ENCODE measurements at regions not wholly inside any gene's neighbourhood (a gene's known extent, or its start where the extent isn't known, plus 50 kb on each side); places are given as distances from the start of the nearest gene placed in this dataset.

DNA sequence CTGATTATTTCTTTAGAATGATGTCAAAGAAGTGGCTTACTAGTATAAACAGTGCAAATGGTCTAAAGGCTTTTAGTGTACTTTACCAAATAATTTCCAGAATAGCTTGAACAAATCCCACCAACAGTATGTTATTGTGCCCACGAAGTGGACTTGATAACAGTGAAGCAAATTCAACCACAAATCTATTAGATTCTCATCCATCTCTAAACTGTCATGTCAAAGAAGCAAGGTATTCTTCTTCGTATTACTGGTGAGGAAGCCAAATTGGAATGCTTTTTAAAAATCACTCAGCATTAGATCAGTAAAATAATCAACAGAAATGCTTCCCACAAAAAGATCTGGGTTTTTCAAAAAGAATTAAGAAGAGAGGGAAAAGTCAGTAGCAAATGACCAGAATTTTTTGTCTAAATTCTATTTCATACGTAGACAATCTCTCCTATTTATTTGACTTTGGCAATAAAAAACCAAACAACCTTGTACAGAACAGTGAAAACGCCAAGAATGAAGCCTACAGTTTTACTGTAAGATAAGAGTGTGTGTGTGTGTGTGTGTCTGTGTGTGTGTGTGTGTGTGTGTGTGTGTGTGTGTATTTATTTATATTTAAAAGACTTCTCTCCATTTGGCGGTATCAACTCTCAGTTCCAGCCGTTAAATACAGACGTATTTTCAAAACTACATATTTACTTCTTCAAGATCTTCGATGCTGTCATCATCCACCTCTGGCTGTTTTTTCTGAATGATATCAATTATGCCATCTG lies 114.6 kb downstream of the CYB561 start:
- TF ChIP-seq, protein P1, sequence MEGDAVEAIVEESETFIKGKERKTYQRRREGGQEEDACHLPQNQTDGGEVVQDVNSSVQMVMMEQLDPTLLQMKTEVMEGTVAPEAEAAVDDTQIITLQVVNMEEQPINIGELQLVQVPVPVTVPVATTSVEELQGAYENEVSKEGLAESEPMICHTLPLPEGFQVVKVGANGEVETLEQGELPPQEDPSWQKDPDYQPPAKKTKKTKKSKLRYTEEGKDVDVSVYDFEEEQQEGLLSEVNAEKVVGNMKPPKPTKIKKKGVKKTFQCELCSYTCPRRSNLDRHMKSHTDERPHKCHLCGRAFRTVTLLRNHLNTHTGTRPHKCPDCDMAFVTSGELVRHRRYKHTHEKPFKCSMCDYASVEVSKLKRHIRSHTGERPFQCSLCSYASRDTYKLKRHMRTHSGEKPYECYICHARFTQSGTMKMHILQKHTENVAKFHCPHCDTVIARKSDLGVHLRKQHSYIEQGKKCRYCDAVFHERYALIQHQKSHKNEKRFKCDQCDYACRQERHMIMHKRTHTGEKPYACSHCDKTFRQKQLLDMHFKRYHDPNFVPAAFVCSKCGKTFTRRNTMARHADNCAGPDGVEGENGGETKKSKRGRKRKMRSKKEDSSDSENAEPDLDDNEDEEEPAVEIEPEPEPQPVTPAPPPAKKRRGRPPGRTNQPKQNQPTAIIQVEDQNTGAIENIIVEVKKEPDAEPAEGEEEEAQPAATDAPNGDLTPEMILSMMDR (IDR thresholded peaks at IDR 0.05; ENCODE audit: low read depth, low read length, missing control alignments): no peak
- no peak overlapping the region for H3K4me3 ChIP-seq (ENCODE audit: low read depth, low read length)
- in situ Hi-C loops (cut with HindIII; ENCODE audit: low sequenced_read_pairs): no loop called here
- no peak for DNase-seq (ENCODE audit: low read depth)

DNA sequence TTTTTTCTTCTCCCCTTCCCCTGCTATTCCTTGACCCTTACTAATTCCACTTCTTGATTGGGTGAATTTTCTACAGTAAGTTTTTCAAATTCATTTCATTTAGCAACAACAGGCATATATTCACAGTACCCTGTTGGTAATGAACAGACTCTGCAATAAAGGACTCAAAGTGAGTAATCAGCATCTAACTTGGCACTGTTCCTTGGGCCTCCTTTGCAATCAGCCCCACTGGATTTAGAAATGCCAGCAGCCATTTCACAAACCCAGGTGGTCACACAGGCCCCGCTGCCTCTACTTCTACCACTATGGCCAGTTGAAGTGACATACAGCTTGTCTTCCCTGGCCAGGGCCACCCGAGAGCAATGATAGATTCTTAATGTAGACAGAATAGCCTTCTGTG lies 113.8 kb downstream of the CYB561 start:
- in situ Hi-C loops (cut with HindIII; ENCODE audit: low sequenced_read_pairs): no loop called here
- no peak overlapping the region for H3K4me3 ChIP-seq (ENCODE audit: low read depth, low read length)
- TF ChIP-seq, protein P1 (IDR thresholded peaks at IDR 0.05; ENCODE audit: low read depth, low read length, missing control alignments): no peak
- DNase-seq (ENCODE audit: low read depth): no peak

DNA sequence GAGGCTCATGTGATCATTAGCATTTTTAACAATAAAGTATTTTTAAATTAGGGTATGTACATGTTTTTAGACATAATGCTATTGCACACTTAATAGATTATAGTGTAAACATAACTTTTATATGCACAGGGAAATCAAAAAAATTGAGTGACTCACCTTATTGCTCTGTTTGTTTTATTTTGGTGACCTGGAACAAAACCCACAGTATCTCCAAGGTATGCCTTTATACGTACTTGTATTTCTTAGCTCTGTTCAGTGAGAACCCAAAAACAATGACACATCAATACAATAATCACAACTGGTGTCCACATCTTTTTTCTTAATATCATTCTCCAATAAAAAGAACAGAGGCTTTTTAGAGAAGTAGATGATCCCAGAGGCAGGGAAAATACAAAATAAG lies 112.2 kb downstream of the CYB561 start:
- no peak for DNase-seq (ENCODE audit: low read depth)
- TF ChIP-seq, protein P1 (IDR thresholded peaks at IDR 0.05; ENCODE audit: low read depth, low read length, missing control alignments): no peak
- H3K4me3 ChIP-seq (ENCODE audit: low read depth, low read length): no peak overlapping the region
- in situ Hi-C loops (cut with HindIII; ENCODE audit: low sequenced_read_pairs): no loop called here

DNA sequence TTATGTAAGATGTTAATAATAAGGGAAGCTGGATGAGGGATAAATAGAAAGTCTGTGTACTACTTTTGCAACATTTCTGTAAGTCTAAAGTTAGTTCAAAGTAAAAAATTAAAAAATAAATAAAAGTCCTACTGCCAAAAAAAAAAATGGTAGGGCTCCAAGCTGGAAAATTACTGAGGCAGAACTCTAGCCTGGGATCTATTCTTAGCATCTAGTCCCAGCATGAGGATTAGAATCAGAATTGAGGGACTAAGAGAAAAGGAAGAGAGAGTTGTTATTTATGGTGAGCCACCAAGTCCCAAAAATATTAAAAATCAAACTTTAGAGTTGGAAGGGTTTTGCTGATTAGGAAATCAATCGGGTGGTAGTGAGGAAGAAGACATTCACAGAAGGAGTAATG lies 110.3 kb downstream of the CYB561 start:
- TF ChIP-seq, protein P1 (IDR thresholded peaks at IDR 0.05; ENCODE audit: low read depth, low read length, missing control alignments): no peak
- DNase-seq (ENCODE audit: low read depth): no peak
- in situ Hi-C loops (cut with HindIII; ENCODE audit: low sequenced_read_pairs): no loop called here
- no peak overlapping the region for H3K4me3 ChIP-seq (ENCODE audit: low read depth, low read length)

DNA sequence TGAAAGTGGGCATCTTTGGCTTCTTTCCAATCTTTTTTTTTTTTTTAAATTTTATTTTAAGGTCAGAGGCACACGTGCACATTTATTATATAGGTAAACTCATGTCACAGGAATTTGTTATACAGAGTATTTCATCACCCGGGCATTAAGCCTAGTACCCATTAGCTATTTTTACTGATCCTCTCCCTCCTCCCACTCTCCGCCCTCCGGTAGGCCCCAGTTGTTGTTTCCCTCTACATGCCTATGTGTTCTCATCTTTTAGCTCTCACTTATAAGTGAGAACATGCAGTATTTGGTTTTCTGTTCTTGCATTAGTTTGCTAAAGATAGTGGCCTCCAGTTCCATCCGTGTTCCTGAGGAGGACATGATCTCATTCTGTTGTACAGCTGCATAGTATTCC lies 108.5 kb downstream of the CYB561 start:
- in situ Hi-C loops (cut with HindIII; ENCODE audit: low sequenced_read_pairs): no loop called here
- TF ChIP-seq, protein P1 (IDR thresholded peaks at IDR 0.05; ENCODE audit: low read depth, low read length, missing control alignments): no peak

DNA sequence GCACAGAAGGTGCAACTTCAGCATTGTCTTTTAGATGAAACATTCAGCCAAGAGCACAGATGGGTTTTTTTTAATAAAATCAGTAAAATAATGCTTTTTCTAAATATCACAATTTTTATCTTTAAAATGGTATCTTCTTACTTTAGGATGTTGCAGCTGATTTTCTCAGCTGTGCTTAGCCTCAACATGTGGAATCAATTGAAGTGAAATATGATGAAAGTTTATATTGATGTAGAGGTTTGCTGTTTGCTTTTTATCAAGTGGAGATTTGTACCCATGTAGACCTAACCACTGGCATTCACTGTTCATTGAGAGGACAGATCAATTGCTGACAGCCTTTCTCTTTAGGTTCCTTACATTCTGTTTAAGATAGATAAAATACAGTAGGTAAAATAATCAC lies 107.8 kb downstream of the CYB561 start:
- DNase-seq (ENCODE audit: low read depth): no peak
- in situ Hi-C loops (cut with HindIII; ENCODE audit: low sequenced_read_pairs): no loop called here
- TF ChIP-seq, protein P1 (IDR thresholded peaks at IDR 0.05; ENCODE audit: low read depth, low read length, missing control alignments): no peak
- H3K4me3 ChIP-seq (ENCODE audit: low read depth, low read length): no peak overlapping the region

More for the DNA sequence above, 108.5 kb downstream of the CYB561 start:
- H3K4me3 ChIP-seq (ENCODE audit: low read depth, low read length): no peak overlapping the region
- no peak for DNase-seq (ENCODE audit: low read depth)
